ENCODE measurements at regions not wholly inside any gene's neighbourhood (a gene's known extent, or its start where the extent isn't known, plus 50 kb on each side); places are given as distances from the start of the nearest gene placed in this dataset.

GRCh38 chr11:31959716-31960115 lies 131.2 kb upstream of the RCN1 start:
- Histone ChIP-seq H3K4me1 (ENCODE audit: insufficient read depth, low read length) (no peaks in the 10 kb centered on the region), H3T11ph (ENCODE audit: low read length) (no peak overlapping the region), H3K27ac (ENCODE audit: insufficient read length, low read depth, low read length) (no peak overlapping the region), H3K4ac (ENCODE audit: low read depth, low read length) (no peak overlapping the region), H4K8ac (replicated peaks; ENCODE audit: insufficient read length, low read depth, low read length) (no peak overlapping the region), H2BK5ac (ENCODE audit: insufficient read length, low read length) (no peak overlapping the region), H3K9ac (ENCODE audit: extremely low read depth, insufficient read length, low read length) (no peak overlapping the region), H4K91ac (ENCODE audit: insufficient read length, low read depth, low read length) (no peak overlapping the region), H3K18ac (ENCODE audit: insufficient read length, low read depth, low read length) (no peak overlapping the region), H4K20me1 (ENCODE audit: control insufficient read depth, insufficient read depth, insufficient read length) (no peaks in the 10 kb centered on the region), H2AFZ (ENCODE audit: low read length) (no peak overlapping the region), H3K14ac (ENCODE audit: insufficient read depth, low read length) (no peak overlapping the region), H4K5ac (ENCODE audit: insufficient read length, low read depth, low read length) (no peak overlapping the region), H2BK120ac (ENCODE audit: low read depth, low read length, poor library complexity, severe bottlenecking) (no peak overlapping the region), H3K56ac (ENCODE audit: insufficient read length, low read depth, low read length) (no peak overlapping the region), H3K23me2 (ENCODE audit: insufficient read length, low read depth, low read length, poor library complexity, severe bottlenecking) (no peaks in the 10 kb centered on the region), H3K23ac (ENCODE audit: insufficient read length, low read depth, low read length) (no peak overlapping the region), H3K79me1 (ENCODE audit: insufficient read depth, low read depth, low read length, poor library complexity, severe bottlenecking) (no peaks in the 10 kb centered on the region), H2AK5ac (ENCODE audit: insufficient read length, low read length) (no peak overlapping the region), H2BK12ac (ENCODE audit: insufficient read length, low read depth, low read length) (no peak overlapping the region), H2BK20ac (ENCODE audit: low read depth, low read length, poor library complexity, severe bottlenecking) (no peak overlapping the region), H3K4me2 (ENCODE audit: insufficient read depth, insufficient read length, low read length) (no peak overlapping the region), H2BK15ac (ENCODE audit: low read depth, low read length) (no peak overlapping the region), H3K27me3 (ENCODE audit: insufficient read depth, low read length) (no peaks in the 10 kb centered on the region; the same call in 1 of the 2 replicates), H3K79me2 (ENCODE audit: insufficient read depth, low read length) (no peaks in the 10 kb centered on the region), H3K9me3 (ENCODE audit: control insufficient read depth, low read depth, low read length) (no peaks in the 10 kb centered on the region)
- Mint-ChIP-seq H3K36me3 (ENCODE audit: insufficient read depth in 1 of 3, low read depth in 3 of 3) (no peaks in the 10 kb centered on the region), H3K27ac (no peak overlapping the region; a peak in 2 of 7 replicates), H3K9me3 (no peaks in the 10 kb centered on the region), H3K4me3 (no peak overlapping the region), H3K4me1 (peaks cover 12 to 13% of the 10 kb centered on the region in 2 experiments), H3K27me3 (ENCODE audit: low read depth) (peaks cover 10% of the 10 kb centered on the region)
- TF ChIP-seq, protein P1, sequence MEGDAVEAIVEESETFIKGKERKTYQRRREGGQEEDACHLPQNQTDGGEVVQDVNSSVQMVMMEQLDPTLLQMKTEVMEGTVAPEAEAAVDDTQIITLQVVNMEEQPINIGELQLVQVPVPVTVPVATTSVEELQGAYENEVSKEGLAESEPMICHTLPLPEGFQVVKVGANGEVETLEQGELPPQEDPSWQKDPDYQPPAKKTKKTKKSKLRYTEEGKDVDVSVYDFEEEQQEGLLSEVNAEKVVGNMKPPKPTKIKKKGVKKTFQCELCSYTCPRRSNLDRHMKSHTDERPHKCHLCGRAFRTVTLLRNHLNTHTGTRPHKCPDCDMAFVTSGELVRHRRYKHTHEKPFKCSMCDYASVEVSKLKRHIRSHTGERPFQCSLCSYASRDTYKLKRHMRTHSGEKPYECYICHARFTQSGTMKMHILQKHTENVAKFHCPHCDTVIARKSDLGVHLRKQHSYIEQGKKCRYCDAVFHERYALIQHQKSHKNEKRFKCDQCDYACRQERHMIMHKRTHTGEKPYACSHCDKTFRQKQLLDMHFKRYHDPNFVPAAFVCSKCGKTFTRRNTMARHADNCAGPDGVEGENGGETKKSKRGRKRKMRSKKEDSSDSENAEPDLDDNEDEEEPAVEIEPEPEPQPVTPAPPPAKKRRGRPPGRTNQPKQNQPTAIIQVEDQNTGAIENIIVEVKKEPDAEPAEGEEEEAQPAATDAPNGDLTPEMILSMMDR (conservative IDR thresholded peaks at IDR 0.05) = no peak
- no peak for DNase-seq
- no CpG with 5 or more reads among the region's 6 CpGs for WGBS (ENCODE audit: extremely low coverage, insufficient read length, low lambda C conversion rate)
